ENCODE measurements at regions not wholly inside any gene's neighbourhood (a gene's known extent, or its start where the extent isn't known, plus 50 kb on each side); places are given as distances from the start of the nearest gene placed in this dataset.

DNA sequence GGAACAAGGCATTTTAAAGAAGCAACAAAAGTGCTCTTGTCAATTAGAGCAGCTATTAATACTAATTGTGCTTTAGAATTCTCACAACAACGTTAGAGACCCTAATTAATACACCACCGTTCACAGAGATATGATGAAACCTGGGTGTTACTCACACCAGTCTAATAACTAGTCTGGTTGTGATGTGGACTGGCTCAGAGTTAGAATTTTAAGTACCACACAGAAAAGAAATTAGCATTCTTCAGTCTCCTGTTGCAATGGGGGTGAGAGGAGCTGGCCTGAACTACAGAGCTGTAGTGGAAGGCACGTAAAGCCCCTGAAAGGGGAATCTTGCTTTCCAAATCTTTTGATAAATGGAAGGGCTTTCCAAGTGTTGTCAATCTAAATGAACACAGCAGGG, 240.8 kb upstream of the TOX3 start (continued):
- TF ChIP-seq EHF (CRISPR knock-in tag; IDR thresholded peaks at IDR 0.05) (no peak), TFCP2L1 (CRISPR knock-in tag; IDR thresholded peaks at IDR 0.05) (no peak), RAD21 (conservative IDR thresholded peaks at IDR 0.05 in 1 of 2, IDR thresholded peaks at IDR 0.05 in 1 of 2) (no peak), EHMT2 (IDR thresholded peaks at IDR 0.05; ENCODE audit: low read depth) (no peak)

DNA sequence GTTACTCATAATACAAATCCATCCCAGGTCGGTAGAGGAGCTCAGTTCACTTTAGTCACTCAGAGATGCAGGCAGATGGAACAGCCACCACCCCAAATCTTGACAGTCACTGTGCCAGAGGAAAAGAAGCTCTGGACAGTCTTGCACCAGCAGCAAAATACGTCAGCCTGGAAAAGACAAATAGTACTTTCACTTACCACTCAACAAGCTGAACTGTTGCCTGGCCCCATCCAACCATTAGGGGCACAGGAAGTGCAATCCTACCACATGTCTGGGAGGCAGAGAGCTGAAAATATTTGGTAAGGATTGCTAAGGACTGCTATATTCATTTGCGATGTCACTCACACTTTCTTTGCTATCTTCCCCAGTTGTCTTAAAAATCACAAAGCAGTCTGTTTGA, 239.1 kb upstream of the TOX3 start:
- no peaks in the 10 kb centered on the region for H3K4me1 ChIP-seq
- no peak for DNase-seq (ENCODE audit: low read depth in 1 of 2, low spot score in 1 of 2)
- TF ChIP-seq EP300 (IDR thresholded peaks at IDR 0.05) (no peak), HES2 (IDR thresholded peaks at IDR 0.05) (no peak), NR3C1 (IDR thresholded peaks at IDR 0.05) (no peak), RFX5 (IDR thresholded peaks at IDR 0.05) (no peak), MAFK (IDR thresholded peaks at IDR 0.05; ENCODE audit: partially characterized antibody) (no peak), HOXB5 (CRISPR knock-in tag; IDR thresholded peaks at IDR 0.05) (no peak), RCOR1 (IDR thresholded peaks at IDR 0.05; ENCODE audit: low read depth, low read length) (no peak), BCL3 (IDR thresholded peaks at IDR 0.05) (no peak), ZSCAN20 (CRISPR knock-in tag; IDR thresholded peaks at IDR 0.05) (no peak), POLR2A (IDR thresholded peaks at IDR 0.05; ENCODE audit: low read length) (no peak), EHMT2 (IDR thresholded peaks at IDR 0.05; ENCODE audit: low read depth) (no peak), MYC (IDR thresholded peaks at IDR 0.05; ENCODE audit: borderline replicate concordance, low read length) (no peak), USF2 (IDR thresholded peaks at IDR 0.05) (no peak), MAZ (IDR thresholded peaks at IDR 0.05; ENCODE audit: borderline replicate concordance, low read depth, low read length) (no peak)
- TF ChIP-seq, protein P1, sequence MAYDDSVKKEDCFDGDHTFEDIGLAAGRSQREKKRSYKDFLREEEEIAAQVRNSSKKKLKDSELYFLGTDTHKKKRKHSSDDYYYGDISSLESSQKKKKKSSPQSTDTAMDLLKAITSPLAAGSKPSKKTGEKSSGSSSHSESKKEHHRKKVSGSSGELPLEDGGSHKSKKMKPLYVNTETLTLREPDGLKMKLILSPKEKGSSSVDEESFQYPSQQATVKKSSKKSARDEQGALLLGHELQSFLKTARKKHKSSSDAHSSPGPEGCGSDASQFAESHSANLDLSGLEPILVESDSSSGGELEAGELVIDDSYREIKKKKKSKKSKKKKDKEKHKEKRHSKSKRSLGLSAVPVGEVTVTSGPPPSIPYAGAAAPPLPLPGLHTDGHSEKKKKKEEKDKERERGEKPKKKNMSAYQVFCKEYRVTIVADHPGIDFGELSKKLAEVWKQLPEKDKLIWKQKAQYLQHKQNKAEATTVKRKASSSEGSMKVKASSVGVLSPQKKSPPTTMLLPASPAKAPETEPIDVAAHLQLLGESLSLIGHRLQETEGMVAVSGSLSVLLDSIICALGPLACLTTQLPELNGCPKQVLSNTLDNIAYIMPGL (CRISPR knock-in tag; IDR thresholded peaks at IDR 0.05; ENCODE audit: borderline replicate concordance): no peak
- no peak overlapping the region for H3K4me3 ChIP-seq
- no peak for FAIRE-seq
- no peak overlapping the region for H3K4me2 ChIP-seq
- ATAC-seq: no peak
- POLR2A ChIA-PET: no interaction called here
- CTCF ChIA-PET: interaction anchor here (1.2 to 1.6 kb wide), 2 partner anchors 9 to 55 kb away, joined by 3 to 5 read pairs; no protein-coding TSS in a partner anchor
- H3K9me3 ChIP-seq: no peaks in the 10 kb centered on the region
- no peak overlapping the region for H3K27ac ChIP-seq
- 7% methylated on average over 3 of the region's 3 CpGs for WGBS (ENCODE audit: missing lambda C conversion rate)

DNA sequence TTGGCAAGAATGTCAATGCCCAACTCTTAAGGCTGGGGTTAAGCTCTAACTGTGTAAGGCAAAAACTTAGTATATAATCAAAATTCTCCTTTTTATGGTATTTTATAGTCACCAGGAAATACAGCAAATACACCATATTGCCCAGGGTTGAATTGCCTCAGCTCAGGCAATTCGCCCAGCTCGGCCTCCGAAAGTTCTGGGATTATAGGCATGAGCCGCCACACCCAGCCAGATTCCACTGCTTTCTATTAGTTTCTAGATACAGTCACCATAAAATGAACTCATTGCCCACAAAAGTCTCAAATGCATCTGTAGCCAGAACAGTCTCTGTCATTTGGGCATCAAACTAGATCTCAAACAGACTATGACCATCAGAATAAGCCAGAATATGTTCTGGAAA, 238.7 kb upstream of the TOX3 start:
- no peak overlapping the region for H3K4me2 ChIP-seq
- TF ChIP-seq RFX5 (IDR thresholded peaks at IDR 0.05): no peak
- TF ChIP-seq HES2 (IDR thresholded peaks at IDR 0.05): no peak
- no peak for TF ChIP-seq HOXA7 (CRISPR knock-in tag; IDR thresholded peaks at IDR 0.05)
- no peak for TF ChIP-seq CTCF (IDR thresholded peaks at IDR 0.05)
- no peak for TF ChIP-seq ZSCAN20 (CRISPR knock-in tag; IDR thresholded peaks at IDR 0.05)
- TF ChIP-seq NFE2L2 (conservative IDR thresholded peaks at IDR 0.05; ENCODE audit: low read length): no peak
- POLR2A ChIA-PET: no interaction called here
- FAIRE-seq (no peak), ATAC-seq (no peak), DNase-seq (ENCODE audit: low read depth in 1 of 2, low spot score in 1 of 2) (no peak)
- H3K9me3 ChIP-seq: no peaks in the 10 kb centered on the region
- no peak overlapping the region for H3K4me3 ChIP-seq
- H3K27ac ChIP-seq: no peak overlapping the region
- WGBS (ENCODE audit: missing lambda C conversion rate): 61% methylated on average over 4 of the region's 4 CpGs
- no peaks in the 10 kb centered on the region for H3K4me1 ChIP-seq
- CTCF ChIA-PET: interaction anchor here (1.2 to 1.6 kb wide), 2 partner anchors 9 to 56 kb away, joined by 3 to 5 read pairs; no protein-coding TSS in a partner anchor

All from A549 (cell line).